IMR-90 (cell line): ENCODE measurements at regions not wholly inside any gene's neighbourhood (a gene's known extent, or its start where the extent isn't known, plus 50 kb on each side); places are given as distances from the start of the nearest gene placed in this dataset.
A peak's percentile ranks its signal among the peaks of the same experiment; 100 is the strongest.

Experiments used
- ATAC-seq: fragments of 200-7000 bp; cut with Tn5 transposase; 2 replicates; pipeline ENCODE4 v1.9.1; 2020; ENCODE audit warnings: low read depth, mild to moderate bottlenecking, moderate library complexity
- BruUV-seq: library from RNA; stranded (reverse); fragments of 400-500 nt; replicated peaks from 2 replicates; lab custom pipeline; 2021; lab: Mats Ljungman, UMichigan
- CTCF ChIA-PET: fragments of 300-600 bp; formaldehyde crosslinking; extraction: SDS; loops from one replicate; lab custom pipeline; 2021; ENCODE audit warnings: antibody characterized with exemption; lab: Yijun Ruan, JAX
- POLR2A ChIA-PET: fragments of 300-600 bp; sonication (Branson Sonifier 250); formaldehyde crosslinking; loops from one replicate; lab custom pipeline; 2022; ENCODE audit warnings: antibody characterized with exemption; ENCODE audit not compliant: unreplicated experiment; lab: Charles Lee
- DNase-seq: peaks from one replicate; pipeline ENCODE4 v3.0.0; 2013
- H2AFZ ChIP-seq: replicated peaks from 2 replicates; pipeline ENCODE3; 2013; ENCODE audit warnings: low read length, mild to moderate bottlenecking; ENCODE audit not compliant: poor library complexity
- H2AK5ac ChIP-seq: 2 replicates; pipeline ENCODE4 v1.6.1; 2013; ENCODE audit warnings: low read depth, low read length, inconsistent platforms
- H2AK9ac ChIP-seq: replicated peaks from 2 replicates; pipeline ENCODE3; 2013; ENCODE audit warnings: mild to moderate bottlenecking, low read depth, low read length, moderate library complexity; ENCODE audit not compliant: poor library complexity
- H2BK120ac ChIP-seq: 2 replicates; pipeline ENCODE4 v1.6.1; 2013; ENCODE audit warnings: low read depth, low read length, inconsistent platforms
- H2BK15ac ChIP-seq: 3 replicates; pipeline ENCODE4 v1.6.1; 2013; ENCODE audit warnings: low read depth, low read length, inconsistent platforms
- H2BK20ac ChIP-seq: 2 replicates; pipeline ENCODE4 v1.6.1; 2013; ENCODE audit warnings: low read depth, mild to moderate bottlenecking, inconsistent platforms, low read length, moderate library complexity
- H2BK5ac ChIP-seq: 2 replicates; pipeline ENCODE4 v1.6.1; 2013; ENCODE audit warnings: mild to moderate bottlenecking, low read depth, low read length, inconsistent platforms; ENCODE audit not compliant: poor library complexity, severe bottlenecking
- H3K14ac ChIP-seq: replicated peaks from 2 replicates; pipeline ENCODE4 v1.6.1; 2013; ENCODE audit warnings: low read depth, low read length, inconsistent platforms
- H3K18ac ChIP-seq: 2 replicates; pipeline ENCODE4 v1.6.1; 2013; ENCODE audit warnings: low read depth, low read length, control low read depth
- H3K23ac ChIP-seq: 2 replicates; pipeline ENCODE4 v1.6.1; 2013; ENCODE audit warnings: low read depth, low read length, inconsistent platforms
- H3K27ac ChIP-seq: 2 replicates; pipeline ENCODE4 v1.5.1; 2013; ENCODE audit warnings: mild to moderate bottlenecking, control low read depth, low read length; ENCODE audit not compliant: insufficient read depth
- H3K27me3 ChIP-seq: 2 replicates; pipeline ENCODE4 v1.6.1; 2013; ENCODE audit warnings: low read length; ENCODE audit not compliant: control insufficient read depth, insufficient read depth
- H3K36me3 ChIP-seq: 2 replicates; pipeline ENCODE4 v1.6.1; 2013; ENCODE audit warnings: low read length, mixed read lengths; ENCODE audit not compliant: control insufficient read depth, insufficient read depth
- H3K4ac ChIP-seq: 2 replicates; pipeline ENCODE4 v1.6.1; 2013; ENCODE audit warnings: low read depth, low read length, inconsistent platforms
- H3K4me1 ChIP-seq: 2 replicates; pipeline ENCODE4 v1.6.1; 2013; ENCODE audit warnings: low read length, mixed read lengths; ENCODE audit not compliant: control insufficient read depth, insufficient read depth
- H3K4me2 ChIP-seq: 2 replicates; pipeline ENCODE4 v1.6.1; 2013; ENCODE audit warnings: low read depth, mild to moderate bottlenecking, control low read depth, low read length, moderate library complexity
- H3K4me3 ChIP-seq: 2 replicates; pipeline ENCODE4 v1.5.1; 2013; ENCODE audit warnings: low read depth, mild to moderate bottlenecking, control low read depth, low read length, moderate library complexity; ENCODE audit not compliant: insufficient read depth
- H3K56ac ChIP-seq: 2 replicates; pipeline ENCODE4 v1.6.1; 2013; ENCODE audit warnings: low read length, inconsistent platforms; ENCODE audit not compliant: insufficient read depth; ENCODE audit errors: extremely low read depth
- H3K79me1 ChIP-seq, 2 experiments: 2 replicates each; pipeline ENCODE4 v1.6.1; 2013; ENCODE audit warnings: low read length in 2 of 2, inconsistent platforms in 1 of 2, low read depth in 1 of 2
- H3K9ac ChIP-seq: 2 replicates; pipeline ENCODE4 v1.6.1; 2013; ENCODE audit warnings: low read depth, low read length, control low read depth
- H3K9me1 ChIP-seq: 2 replicates; pipeline ENCODE4 v1.6.1; 2013; ENCODE audit warnings: low read length, inconsistent platforms; ENCODE audit not compliant: insufficient read depth
- H3K9me3 ChIP-seq: 2 replicates; pipeline ENCODE4 v1.6.1; 2013; ENCODE audit warnings: low read length; ENCODE audit not compliant: control insufficient read depth, insufficient read depth
- H4K20me1 ChIP-seq: 2 replicates; pipeline ENCODE4 v1.6.1; 2013; ENCODE audit warnings: low read length, inconsistent platforms; ENCODE audit not compliant: insufficient read depth
- H4K5ac ChIP-seq: 2 replicates; pipeline ENCODE4 v1.6.1; 2013; ENCODE audit warnings: mild to moderate bottlenecking, low read depth, low read length, control low read depth
- H4K8ac ChIP-seq, 2 experiments: 2 replicates each; pipeline ENCODE4 v1.6.1; 2013; ENCODE audit warnings: low read depth in 2 of 2, low read length in 2 of 2, control low read depth in 1 of 2, inconsistent platforms in 1 of 2
- H4K91ac ChIP-seq: 2 replicates; pipeline ENCODE4 v1.6.1; 2013; ENCODE audit warnings: low read depth, low read length, inconsistent platforms; ENCODE audit not compliant: insufficient read depth
- FOS ChIP-seq: fragments of 150-350 bp; IDR thresholded peaks from 2 replicates; pipeline ENCODE4 v1.6.1; 2016; ENCODE audit warnings: low read depth, low read length
- MAFK ChIP-seq: IDR thresholded peaks from 2 replicates; pipeline ENCODE4 v1.6.1; 2012; ENCODE audit warnings: low read depth, low read length, improper control_type of control experiment
- WGBS, 2 experiments: methylation state at CpG; one replicate each; pipeline versions ENCODE4 v1.1.5 to v1.1.7; 2013; ENCODE audit warnings: missing lambda C conversion rate in 2 of 2; ENCODE audit not compliant: insufficient read length in 1 of 2; ENCODE audit errors: extremely low coverage in 2 of 2; 5-methylcytosine and 5-hydroxymethylcytosine counted together
- dilution Hi-C: fragments of 300-500 bp; cut with HindIII; formaldehyde crosslinking; loops from one replicate; pipeline ENCODE4 v1.14.3; 2018; ENCODE audit warnings: low sequenced_read_pairs; ENCODE audit not compliant: unreplicated experiment
- in situ Hi-C: fragments of 300-500 bp; cut with MboI; formaldehyde crosslinking; loops from 3 replicates; pipeline ENCODE4 v1.14.3; 2019; ENCODE audit warnings: low sequenced_read_pairs, inconsistent platforms, mixed read lengths
- intact Hi-C: fragments of 100-400 bp; cut with micrococcal nuclease; formaldehyde crosslinking; loops from 2 replicates; pipeline ENCODE4 v1.10.0; 2022

DNA sequence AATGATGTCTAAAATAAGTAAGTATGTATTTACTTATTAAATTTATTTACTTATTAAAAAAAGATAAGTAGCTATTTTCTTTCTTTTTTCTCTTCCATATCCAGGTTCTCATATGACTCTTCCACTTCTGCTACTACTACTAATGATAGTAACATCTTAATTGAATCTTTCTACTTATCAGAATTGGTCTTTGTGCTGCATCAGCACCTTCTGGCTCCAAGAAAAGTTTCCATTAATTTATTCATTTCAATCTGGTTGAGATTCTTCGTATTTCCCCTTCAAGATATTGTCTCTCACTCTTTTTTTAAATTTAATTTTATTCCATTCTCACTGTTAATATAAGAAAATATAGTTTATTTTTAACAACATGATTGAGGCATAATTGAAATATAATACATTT is 1675.4 kb downstream of the DPP10 start:
- no TSS peak for BruUV-seq
- intact Hi-C loops = no loop called here
- H3K4me3 ChIP-seq = no peak overlapping the region
- DNase-seq = no peak
- no peaks in the 10 kb centered on the region for H4K20me1 ChIP-seq
- ChIA-PET CTCF (no interaction called here), POLR2A (no interaction called here)
- H3K9me3 ChIP-seq = peaks cover 2% of the 10 kb centered on the region; the same call in 1 of the 2 replicates
- H3K18ac ChIP-seq = no peak overlapping the region
- no peak overlapping the region for H4K91ac ChIP-seq
- H3K79me1 ChIP-seq = no peaks in the 10 kb centered on the region
- H2AK9ac ChIP-seq = no peak overlapping the region
- H3K27me3 ChIP-seq = no peaks in the 10 kb centered on the region
- no peaks in the 10 kb centered on the region for H3K4me1 ChIP-seq
- no peak overlapping the region for H2BK15ac ChIP-seq
- H3K9ac ChIP-seq = no peak overlapping the region
- H4K8ac ChIP-seq = no peak overlapping the region
- no peak for ATAC-seq
- H3K4me2 ChIP-seq = no peak overlapping the region
- H3K14ac ChIP-seq = no peak overlapping the region
- no peaks in the 10 kb centered on the region for H3K9me1 ChIP-seq
- no peak overlapping the region for H4K5ac ChIP-seq
- in situ Hi-C loops = no loop called here
- H3K36me3 ChIP-seq = no peaks in the 10 kb centered on the region
- TF ChIP-seq MAFK (peak; percentile 38), FOS (no peak)
- no peak overlapping the region for H2AK5ac ChIP-seq
- H3K56ac ChIP-seq = no peak overlapping the region
- no peak overlapping the region for H3K4ac ChIP-seq
- no peak overlapping the region for H2AFZ ChIP-seq
- H2BK120ac ChIP-seq = no peak overlapping the region
- H2BK5ac ChIP-seq = no peak overlapping the region
- dilution Hi-C loops = no loop called here
- no peak overlapping the region for H3K23ac ChIP-seq
- no peak overlapping the region for H3K27ac ChIP-seq
- WGBS, 2 experiments = no CpG with 5 or more reads among the region's 1 CpG
- H2BK20ac ChIP-seq = no peak overlapping the region
